KG1 (cell line): ENCODE measurements at regions not wholly inside any gene's neighbourhood (a gene's known extent, or its start where the extent isn't known, plus 50 kb on each side); places are given as distances from the start of the nearest gene placed in this dataset.

Source experiments
- DNase-seq: peaks from one replicate; lab custom pipeline; 2025; lab: John Stamatoyannopoulos, UW

GRCh38 chr5:73339051-73339575 is 109.5 kb downstream of the FOXD1 start:
- no peak for DNase-seq

DNA sequence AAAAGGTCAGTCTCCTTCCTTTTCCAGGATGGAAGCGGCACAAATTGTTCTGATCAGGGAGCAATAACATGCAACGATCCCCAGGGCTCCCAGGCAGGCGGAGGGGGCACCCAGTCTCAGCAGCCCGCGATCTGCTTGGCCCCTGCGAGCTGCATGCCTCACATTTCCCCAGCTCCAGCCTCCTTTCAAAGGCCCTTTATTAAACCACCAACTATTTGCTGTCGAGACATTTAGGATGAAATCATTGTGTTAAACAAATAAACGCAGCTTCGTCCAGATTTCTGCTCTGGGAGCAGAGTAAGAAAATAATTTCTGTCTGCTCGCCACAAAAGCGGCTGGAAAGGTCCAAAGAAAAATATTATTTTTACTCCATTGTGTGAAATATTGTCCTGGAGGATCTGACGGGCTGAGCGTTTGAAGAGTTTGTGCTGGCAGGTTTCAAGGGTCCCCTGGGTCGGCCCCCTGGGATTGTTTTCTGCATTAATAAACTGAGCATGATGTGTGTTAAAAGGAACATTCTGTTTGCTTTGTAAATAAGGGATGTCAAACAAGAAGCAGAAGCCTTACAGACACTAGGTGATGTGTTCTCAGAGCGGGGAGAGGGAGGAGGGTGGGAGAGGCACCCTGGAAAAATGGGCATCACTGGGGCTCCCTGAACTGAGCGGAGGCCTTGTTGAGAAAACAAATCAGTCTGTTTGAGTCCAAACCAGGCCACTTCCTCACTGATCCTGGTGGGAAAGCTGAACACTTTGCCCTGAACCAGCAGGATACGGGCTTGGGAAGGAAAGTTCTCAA is 110.1 kb downstream of the FOXD1 start:
- DNase-seq: no peak

GRCh38 chr5:73337586-73338255 is 110.9 kb downstream of the FOXD1 start:
- DNase-seq: no peak

- no peak for DNase-seq
Measured at GRCh38 chr5:73336366-73336765, 112.2 kb downstream of the FOXD1 start.

DNA sequence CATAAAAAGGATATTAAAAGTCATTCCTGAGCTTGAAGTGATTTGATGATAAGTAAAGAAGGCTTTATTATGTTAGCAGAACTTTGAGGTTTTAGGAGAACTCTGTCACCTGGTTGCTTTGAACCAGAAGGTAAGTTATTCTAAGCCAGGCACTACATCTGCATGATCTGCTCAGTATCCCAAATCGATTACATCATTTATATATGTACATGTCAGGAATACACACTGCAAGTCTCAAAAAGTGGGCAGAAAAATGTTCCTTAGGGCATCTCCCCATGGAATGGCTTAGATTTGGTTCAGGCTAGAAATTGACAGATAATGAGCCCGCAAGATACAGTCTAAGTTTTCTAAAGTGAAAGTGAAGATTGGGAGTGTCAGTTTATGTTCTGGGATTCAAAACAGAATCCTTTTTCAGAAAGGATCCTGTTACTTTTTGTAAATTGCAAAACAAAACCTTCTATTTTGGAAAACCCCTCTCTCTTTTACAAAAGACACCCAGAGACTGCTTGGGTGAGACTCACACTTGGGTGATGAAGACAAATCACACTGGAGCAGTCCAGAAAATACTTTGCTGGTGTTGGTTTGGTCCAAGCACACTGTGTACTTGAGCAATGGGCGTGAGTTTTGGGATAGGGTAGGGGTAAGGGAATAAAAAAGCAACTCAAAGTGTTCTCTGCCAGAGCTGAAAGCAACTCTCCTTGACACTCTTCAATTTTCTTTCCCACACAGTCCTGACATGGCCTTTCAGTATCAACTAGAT is 114.5 kb downstream of the FOXD1 start:
- no peak for DNase-seq

DNA sequence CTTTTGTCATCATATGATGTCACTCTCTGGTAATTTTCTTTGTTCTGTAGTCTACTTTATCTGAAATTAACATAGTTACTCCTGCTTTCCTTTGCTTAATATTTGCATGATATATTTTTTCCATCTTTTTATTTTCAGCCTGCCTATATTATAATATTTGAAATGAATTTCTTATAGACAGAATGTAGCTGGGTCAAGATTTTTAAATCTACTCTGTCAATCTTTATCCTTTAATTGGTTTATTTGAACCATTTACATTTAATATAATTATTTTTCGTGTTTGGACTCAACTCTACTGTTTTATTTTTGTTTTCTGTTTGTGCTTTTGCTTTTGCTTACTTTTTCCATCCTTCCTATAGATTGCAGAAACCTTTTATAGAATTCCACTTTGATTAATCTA is 118.0 kb downstream of the FOXD1 start:
- DNase-seq: no peak

DNA sequence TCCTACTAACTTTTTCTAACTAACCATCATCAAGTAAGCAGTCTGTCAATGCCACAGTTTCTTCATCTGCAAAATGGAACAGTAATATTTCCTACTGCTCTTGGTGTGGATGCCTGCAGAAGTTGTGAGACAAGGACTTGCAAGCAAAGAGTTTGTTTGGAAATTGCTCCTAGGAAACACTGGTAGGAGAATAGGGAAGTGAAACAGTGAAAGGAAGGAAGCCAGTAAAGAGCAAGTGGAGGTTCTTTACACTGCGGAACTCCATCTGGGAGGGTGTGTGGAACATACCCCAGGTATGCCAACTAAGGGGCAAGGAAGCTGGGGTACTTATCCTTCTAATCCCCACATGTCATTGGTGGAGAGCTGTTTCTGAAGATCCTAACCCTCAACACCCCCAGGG is 119.9 kb downstream of the FOXD1 start:
- DNase-seq: no peak

- no peak for DNase-seq
Measured at GRCh38 chr5:73327908-73328455, 120.6 kb downstream of the FOXD1 start.

- no peak for DNase-seq
Measured at GRCh38 chr5:73325546-73325945, 123.0 kb downstream of the FOXD1 start.

GRCh38 chr5:73323466-73323865 is 125.1 kb downstream of the FOXD1 start:
- no peak for DNase-seq

DNA sequence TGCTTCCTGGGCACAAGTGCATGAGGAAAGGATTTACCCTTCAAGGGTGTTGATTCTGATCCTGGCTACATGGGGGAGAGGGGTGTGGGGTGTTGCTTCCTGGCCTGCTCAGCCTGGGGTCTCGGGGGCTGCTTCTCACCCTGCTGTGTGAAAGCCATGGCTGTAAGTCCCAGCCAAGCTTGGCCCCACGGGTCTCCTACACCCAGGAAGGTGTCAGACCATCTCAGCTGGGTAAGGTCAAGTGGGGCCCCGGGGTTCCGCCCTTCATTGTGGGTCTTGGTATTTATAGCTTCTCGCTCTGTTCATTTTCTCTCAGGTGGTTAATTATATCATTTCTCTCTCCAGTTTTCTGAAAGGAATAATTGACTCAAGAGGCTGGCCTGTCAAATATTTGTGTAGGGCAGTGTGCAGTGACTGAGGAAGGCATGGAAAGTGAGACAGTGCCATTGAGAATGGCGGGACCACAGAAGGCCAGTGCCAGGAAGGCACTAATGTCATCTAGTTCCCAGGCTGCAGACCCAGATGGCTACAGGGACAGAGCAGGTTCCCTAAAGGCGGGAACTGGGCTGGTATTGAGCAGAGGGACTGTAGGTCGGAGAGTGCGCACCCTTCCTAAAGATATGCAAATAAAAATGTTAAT is 126.0 kb downstream of the FOXD1 start:
- no peak for DNase-seq

GRCh38 chr5:73321757-73322436 is 126.7 kb downstream of the FOXD1 start:
- no peak for DNase-seq

DNA sequence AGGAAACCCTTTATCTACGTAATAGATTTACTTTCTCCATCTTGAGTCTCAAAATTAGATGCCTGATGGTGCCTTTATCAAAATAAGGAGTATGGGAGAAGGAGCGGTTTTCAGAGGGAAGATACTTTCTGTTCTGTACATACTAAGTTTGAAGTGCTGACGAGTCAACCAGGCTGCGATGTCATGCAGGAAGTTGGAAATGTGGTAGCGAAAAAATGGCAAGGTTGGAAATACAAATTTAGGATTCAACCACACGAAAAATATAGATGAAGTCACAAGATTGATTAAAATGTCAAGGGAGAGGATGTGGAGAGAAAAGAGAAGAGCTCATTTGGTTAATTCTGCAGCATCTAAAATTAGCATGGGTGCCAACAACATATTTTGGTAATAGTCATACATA is 129.5 kb downstream of the FOXD1 start:
- no peak for DNase-seq

DNA sequence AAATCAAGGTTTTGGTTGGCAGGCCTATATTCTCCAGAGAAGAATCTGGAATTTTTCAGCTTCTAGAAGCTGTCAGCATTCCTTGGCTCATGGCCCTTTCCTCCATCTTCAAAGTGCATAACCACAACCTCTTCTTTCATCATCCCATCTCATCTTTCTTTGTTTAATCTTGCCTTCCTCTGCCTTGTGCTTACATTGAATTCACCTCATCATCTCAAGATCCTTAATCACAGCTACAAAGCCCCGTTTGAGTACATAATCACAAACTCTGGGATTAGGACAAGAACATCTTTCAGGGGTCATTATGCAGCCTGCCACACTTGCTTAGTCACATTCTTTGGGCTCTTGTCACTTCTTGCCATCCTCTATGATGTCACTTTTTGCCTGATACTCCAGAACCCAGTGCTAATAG is 130.3 kb downstream of the FOXD1 start:
- no peak for DNase-seq

DNA sequence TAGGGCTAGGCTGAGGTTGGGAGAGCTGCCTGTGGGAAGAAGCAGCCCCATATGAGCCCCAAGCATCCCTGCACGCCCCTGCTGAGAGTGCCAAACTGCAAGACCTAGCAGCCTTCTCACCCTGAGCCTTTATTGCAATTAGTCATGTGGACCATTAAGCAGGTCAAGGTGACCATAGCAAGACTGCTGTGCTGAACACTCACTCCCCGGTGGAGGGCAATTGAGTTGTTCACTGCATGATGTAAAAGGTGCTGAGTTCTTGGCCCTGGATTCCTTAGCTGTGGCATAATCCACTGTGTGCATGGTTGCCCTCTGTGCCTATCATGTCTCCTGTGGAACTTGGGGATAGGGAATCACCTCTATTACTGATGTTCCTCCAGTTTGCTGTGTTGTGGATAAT is 131.1 kb downstream of the FOXD1 start:
- no peak for DNase-seq

- no peak for DNase-seq
Measured at GRCh38 chr5:73314395-73315257, 134.0 kb downstream of the FOXD1 start.

DNA sequence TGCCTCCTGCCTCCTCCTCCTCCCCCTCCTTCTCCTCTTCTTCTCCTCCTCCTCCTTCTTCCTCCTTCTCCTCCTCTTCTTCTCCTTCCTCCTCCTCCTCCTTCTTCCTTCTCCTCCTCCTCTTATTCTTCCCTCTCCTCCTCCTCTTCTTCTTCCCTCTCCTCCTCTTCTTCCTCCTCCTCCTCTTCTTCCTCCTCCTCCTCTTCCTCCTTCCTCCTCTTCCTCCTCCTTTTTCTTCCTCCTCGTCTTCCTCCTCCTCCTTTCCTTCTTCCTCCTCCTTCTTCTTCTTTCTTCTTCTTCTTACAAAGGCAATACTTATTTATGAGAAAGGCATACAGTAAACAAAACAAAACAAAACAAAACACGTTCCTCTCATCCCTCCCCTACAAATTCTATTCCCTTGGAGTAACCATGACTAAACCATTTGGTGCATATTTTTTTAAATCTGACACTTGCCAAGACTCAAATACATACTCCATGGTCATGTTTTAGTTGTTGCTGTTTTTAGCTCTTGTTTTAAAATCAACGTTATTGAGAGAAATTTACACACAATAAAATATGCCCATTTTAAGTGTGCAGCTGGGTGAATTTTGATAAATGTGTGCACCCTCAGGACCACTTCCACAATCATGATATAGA is 135.6 kb downstream of the FOXD1 start:
- no peak for DNase-seq

GRCh38 chr5:73312146-73312871 is 136.3 kb downstream of the FOXD1 start:
- no peak for DNase-seq
